ENCODE measurements at regions not wholly inside any gene's neighbourhood (a gene's known extent, or its start where the extent isn't known, plus 50 kb on each side); places are given as distances from the start of the nearest gene placed in this dataset.

GRCh38 chr17:69815406-69815805, 259.6 kb upstream of the KCNJ16 start:
- TF ChIP-seq CTCF (IDR thresholded peaks at IDR 0.05) = no peak
- TF ChIP-seq POLR2A (IDR thresholded peaks at IDR 0.05) = no peak
